ENCODE measurements at regions not wholly inside any gene's neighbourhood (a gene's known extent, or its start where the extent isn't known, plus 50 kb on each side); places are given as distances from the start of the nearest gene placed in this dataset.

GRCh38 chr11:107250017-107250416, 207.6 kb downstream of the CWF19L2 start:
- FAIRE-seq: no peak
- no peak for TF ChIP-seq CTCF (IDR thresholded peaks at IDR 0.05; ENCODE audit: insufficient read depth, missing control alignments)
- DNase-seq (ENCODE audit: insufficient read length, low spot score): no peak

GRCh38 chr11:107249054-107249453, 208.6 kb downstream of the CWF19L2 start:
- FAIRE-seq (no peak), DNase-seq (ENCODE audit: insufficient read length, low spot score) (no peak)
- TF ChIP-seq CTCF (IDR thresholded peaks at IDR 0.05; ENCODE audit: insufficient read depth, missing control alignments): no peak

- TF ChIP-seq CTCF (IDR thresholded peaks at IDR 0.05; ENCODE audit: insufficient read depth, missing control alignments): no peak
- no peak for FAIRE-seq
- no peak for DNase-seq (ENCODE audit: insufficient read length, low spot score)
Observed at GRCh38 chr11:107247167-107247861, 210.3 kb downstream of the CWF19L2 start.

- FAIRE-seq: no peak
- TF ChIP-seq CTCF (IDR thresholded peaks at IDR 0.05; ENCODE audit: insufficient read depth, missing control alignments): no peak
- DNase-seq (ENCODE audit: insufficient read length, low spot score): no peak
Observed at GRCh38 chr11:107243929-107244328, 213.7 kb downstream of the CWF19L2 start.

- TF ChIP-seq CTCF (IDR thresholded peaks at IDR 0.05; ENCODE audit: insufficient read depth, missing control alignments): no peak
- FAIRE-seq (no peak), DNase-seq (ENCODE audit: insufficient read length, low spot score) (no peak)
Observed at GRCh38 chr11:107232451-107232850, 214.2 kb upstream of the GUCY1A2 start.

- FAIRE-seq: no peak
- no peak for TF ChIP-seq CTCF (IDR thresholded peaks at IDR 0.05; ENCODE audit: insufficient read depth, missing control alignments)
- no peak for DNase-seq (ENCODE audit: insufficient read length, low spot score)
Observed at GRCh38 chr11:107224836-107225235, 206.6 kb upstream of the GUCY1A2 start.

GRCh38 chr11:107222916-107223460, 204.7 kb upstream of the GUCY1A2 start:
- FAIRE-seq (no peak), DNase-seq (ENCODE audit: insufficient read length, low spot score) (no peak)
- TF ChIP-seq CTCF (IDR thresholded peaks at IDR 0.05; ENCODE audit: insufficient read depth, missing control alignments): no peak

Data from D721Med (cell line).